Fibroblast of lung (primary cell): ENCODE measurements at regions not wholly inside any gene's neighbourhood (a gene's known extent, or its start where the extent isn't known, plus 50 kb on each side); places are given as distances from the start of the nearest gene placed in this dataset.

Experiments
- CTCF ChIP-seq, 2 donors: IDR thresholded peaks in 1 of 2; conservative IDR thresholded peaks in 1 of 2; 1 replicate in 1 of 2; 2 replicates in 1 of 2; pipeline ENCODE4 v1.5.1; 2011 to 2012; ENCODE audit warnings: low read length in 2 of 2, control low read depth in 1 of 2, inconsistent platforms in 1 of 2, low read depth in 1 of 2, mild to moderate bottlenecking in 1 of 2
- EZH2 ChIP-seq: IDR thresholded peaks from 2 replicates; pipeline ENCODE4 v1.5.1; 2012; ENCODE audit warnings: low read length, control low read depth, mild to moderate bottlenecking; ENCODE audit errors: missing control alignments

GRCh38 chr1:235009074-235009473 is 119.6 kb downstream of the TOMM20 start:
- TF ChIP-seq CTCF (conservative IDR thresholded peaks at IDR 0.05 in 1 of 2, IDR thresholded peaks at IDR 0.05 in 1 of 2; ENCODE audit: low read depth in 1 of 2, low read length in 2 of 2) (no peak), EZH2 (no peak)
